ENCODE measurements at regions not wholly inside any gene's neighbourhood (a gene's known extent, or its start where the extent isn't known, plus 50 kb on each side); places are given as distances from the start of the nearest gene placed in this dataset.

GRCh38 chr5:2036885-2037284 lies 154.2 kb upstream of the IRX4 start:
- CTCF ChIA-PET, result interaction anchor here (1.0 to 3.0 kb wide), 4 partner anchors 11 to 278 kb away, joined by 3 to 38 read pairs (median 4); no protein-coding TSS in a partner anchor
- POLR2A ChIA-PET, result no interaction called here
- H3K4me3 ChIP-seq (ENCODE audit: low read depth, low read length), result no peak overlapping the region
- DNase-seq (ENCODE audit: low read depth, low spot score), result no peak
- TF ChIP-seq CTCF (IDR thresholded peaks at IDR 0.05; ENCODE audit: insufficient read depth, low read length, missing control alignments), result no peak

- H3K4me3 ChIP-seq (ENCODE audit: low read depth, low read length), result no peak overlapping the region
- ChIA-PET POLR2A (no interaction called here), CTCF (interaction anchor here (2.7 kb wide), 1 partner anchor 269 kb away, joined by 11 read pairs; no protein-coding TSS in a partner anchor)
- TF ChIP-seq CTCF (IDR thresholded peaks at IDR 0.05; ENCODE audit: insufficient read depth, low read length, missing control alignments), result no peak
- DNase-seq (ENCODE audit: low read depth, low spot score), result no peak
Observed at GRCh38 chr5:2032432-2032831, 149.7 kb upstream of the IRX4 start.

- POLR2A ChIA-PET, result no interaction called here
- H3K4me3 ChIP-seq (ENCODE audit: low read depth, low read length), result no peak overlapping the region
- no peak for TF ChIP-seq CTCF (IDR thresholded peaks at IDR 0.05; ENCODE audit: insufficient read depth, low read length, missing control alignments)
- CTCF ChIA-PET, result no interaction called here
- no peak for DNase-seq (ENCODE audit: low read depth, low spot score)
Observed at GRCh38 chr5:2031581-2031980, 148.9 kb upstream of the IRX4 start.

GRCh38 chr5:2030131-2030530 lies 147.4 kb upstream of the IRX4 start:
- no peak for DNase-seq (ENCODE audit: low read depth, low spot score)
- no peak for TF ChIP-seq CTCF (IDR thresholded peaks at IDR 0.05; ENCODE audit: insufficient read depth, low read length, missing control alignments)
- no peak overlapping the region for H3K4me3 ChIP-seq (ENCODE audit: low read depth, low read length)
- ChIA-PET POLR2A (no interaction called here), CTCF (interaction anchor here (1.6 kb wide), 1 partner anchor 267 kb away, joined by 9 read pairs; no protein-coding TSS in a partner anchor)

GRCh38 chr5:2029206-2029605 lies 146.5 kb upstream of the IRX4 start:
- no peak for DNase-seq (ENCODE audit: low read depth, low spot score)
- H3K4me3 ChIP-seq (ENCODE audit: low read depth, low read length), result no peak overlapping the region
- ChIA-PET CTCF (interaction anchor here (1.6 kb wide), 1 partner anchor 266 kb away, joined by 9 read pairs; no protein-coding TSS in a partner anchor), POLR2A (no interaction called here)
- no peak for TF ChIP-seq CTCF (IDR thresholded peaks at IDR 0.05; ENCODE audit: insufficient read depth, low read length, missing control alignments)

- POLR2A ChIA-PET, result no interaction called here
Observed at GRCh38 chr5:2027790-2028189, 145.1 kb upstream of the IRX4 start.

More at GRCh38 chr5:2027790-2028189, 145.1 kb upstream of the IRX4 start:
- DNase-seq (ENCODE audit: low read depth, low spot score), result no peak
- CTCF ChIA-PET, result no interaction called here
- no peak for TF ChIP-seq CTCF (IDR thresholded peaks at IDR 0.05; ENCODE audit: insufficient read depth, low read length, missing control alignments)
- no peak overlapping the region for H3K4me3 ChIP-seq (ENCODE audit: low read depth, low read length)
